Ovary (tissue), 3 donors: ENCODE measurements at regions not wholly inside any gene's neighbourhood (a gene's known extent, or its start where the extent isn't known, plus 50 kb on each side); places are given as distances from the start of the nearest gene placed in this dataset.
"Not testable (repeated sequence)": the region's sequence is repeated elsewhere in the genome, so short reads cannot be mapped to it uniquely, and the experiment has no call there.

Experiments used
- CTCF ChIP-seq, 3 donors: fragments of 450-650 bp in 2 of 3; fragments of 200-600 bp in 1 of 3; IDR thresholded peaks; one replicate each; pipeline versions ENCODE4 v1.5.1 to v1.8.0; 2016 to 2022; ENCODE audit warnings: antibody characterized with exemption in 3 of 3, mild to moderate bottlenecking in 1 of 3
- EP300 ChIP-seq: sonication (generic); formaldehyde crosslinking; IDR thresholded peaks from one replicate; pipeline ENCODE4 v1.6.1; 2017; ENCODE audit warnings: antibody characterized with exemption
- POLR2A ChIP-seq: fragments of 450-650 bp; IDR thresholded peaks from one replicate; pipeline ENCODE4 v1.6.1; 2017; ENCODE audit warnings: antibody characterized with exemption, mild to moderate bottlenecking, moderate library complexity
- donor health status: DM: no; HTN: no; CAD: no.

GRCh38 chr2:31783446-31784091 is 202.8 kb upstream of the SRD5A2 start:
- not testable (repeated sequence) for TF ChIP-seq CTCF (IDR thresholded peaks at IDR 0.05); POLR2A; EP300
